ENCODE measurements at regions not wholly inside any gene's neighbourhood (a gene's known extent, or its start where the extent isn't known, plus 50 kb on each side); places are given as distances from the start of the nearest gene placed in this dataset.

- no peak overlapping the region for H2AFZ ChIP-seq (ENCODE audit: low read depth, low read length, poor library complexity, severe bottlenecking)
- DNase-seq (ENCODE audit: low read depth, low spot score) (no peak), ATAC-seq (no peak)
- H3K27ac ChIP-seq (ENCODE audit: low read depth, low read length), result no peak overlapping the region
- H3K4me3 ChIP-seq (replicated peaks in 1 of 2; ENCODE audit: low read depth in 1 of 2, low read length in 2 of 2), result no peak overlapping the region
- no peaks in the 10 kb centered on the region for H4K20me1 ChIP-seq (ENCODE audit: insufficient read depth)
- H3K9ac ChIP-seq (ENCODE audit: low read length), result no peak overlapping the region
- H3K9me3 ChIP-seq (ENCODE audit: control insufficient read depth in 1 of 2, insufficient read depth in 1 of 2, low read depth in 1 of 2, low read length in 2 of 2), result no peaks in the 10 kb centered on the region
- H3K4me2 ChIP-seq (ENCODE audit: low read length), result no peak overlapping the region
- no peaks in the 10 kb centered on the region for H3K27me3 ChIP-seq (ENCODE audit: insufficient read depth, low read length)
- H3K9me2 ChIP-seq (ENCODE audit: insufficient read depth), result no peaks in the 10 kb centered on the region
- CTCF ChIA-PET, result interaction anchor here (1.8 kb wide), 1 partner anchor 367 kb away, joined by 5 read pairs; no protein-coding TSS in a partner anchor
- TF ChIP-seq ATF3 (IDR thresholded peaks at IDR 0.05), result no peak
- TF ChIP-seq EZH2 (IDR thresholded peaks at IDR 0.05), result no peak
- TF ChIP-seq EGR1 (IDR thresholded peaks at IDR 0.05; ENCODE audit: low read depth), result no peak
- H3K79me2 ChIP-seq (ENCODE audit: insufficient read depth, low read length), result no peaks in the 10 kb centered on the region
- peaks cover 4 to 8% of the 10 kb centered on the region in 2 experiments; a peak in 3 of 4 replicates for H3K4me1 ChIP-seq (ENCODE audit: control insufficient read depth in 1 of 2, insufficient read depth in 2 of 2, low read length in 2 of 2)
- H3K36me3 ChIP-seq (ENCODE audit: control insufficient read depth in 1 of 2, insufficient read depth in 2 of 2, low read length in 2 of 2), result no peaks in the 10 kb centered on the region
- RAD21 ChIA-PET (ENCODE audit: low non-redundant PET in 1 of 2, low total read pairs in 2 of 2, uncharacterized antibody in 2 of 2, unreplicated experiment in 2 of 2), result no interaction called here
- POLR2A ChIA-PET, result no interaction called here
- intact Hi-C loops (cut with micrococcal nuclease), result no loop called here
- no TSS peak for BruUV-seq (replicated peaks)
Measured at GRCh38 chr13:110822669-110822945, 92.3 kb downstream of the ANKRD10 start.

- peaks cover 1 to 2% of the 10 kb centered on the region in 2 experiments; a peak in 2 of 4 replicates for H3K4me1 ChIP-seq (ENCODE audit: control insufficient read depth in 1 of 2, insufficient read depth in 2 of 2, low read length in 2 of 2)
- TF ChIP-seq POLR2A (IDR thresholded peaks at IDR 0.05; ENCODE audit: borderline replicate concordance, extremely low read depth, insufficient read depth, insufficient read length), result no peak
- TF ChIP-seq POLR2AphosphoS5 (IDR thresholded peaks at IDR 0.05; ENCODE audit: low read depth, low read length), result no peak
- no peak for TF ChIP-seq FOSL1 (IDR thresholded peaks at IDR 0.05; ENCODE audit: low read depth)
- TF ChIP-seq YY1 (IDR thresholded peaks at IDR 0.05; ENCODE audit: extremely low read depth, insufficient replicate concordance, low read depth, low read length), result no peak
- TF ChIP-seq TCF7L2 (IDR thresholded peaks at IDR 0.05; ENCODE audit: borderline replicate concordance, extremely low read depth, insufficient read depth, insufficient read length), result no peak
- TF ChIP-seq ATF3 (IDR thresholded peaks at IDR 0.05), result no peak
- TF ChIP-seq MAX (IDR thresholded peaks at IDR 0.05), result no peak
- no peak for TF ChIP-seq SRF (IDR thresholded peaks at IDR 0.05; ENCODE audit: low read depth)
- TF ChIP-seq EZH2phosphoT487 (IDR thresholded peaks at IDR 0.05; ENCODE audit: borderline replicate concordance), result no peak
- TF ChIP-seq ZFX (IDR thresholded peaks at IDR 0.05), result no peak
- ChIA-PET CTCF (no interaction called here), RAD21 (ENCODE audit: low non-redundant PET in 1 of 2, low total read pairs in 2 of 2, uncharacterized antibody in 2 of 2, unreplicated experiment in 2 of 2) (no interaction called here), POLR2A (no interaction called here)
- no peak overlapping the region for H3K4me2 ChIP-seq (ENCODE audit: low read length)
- H4K20me1 ChIP-seq (ENCODE audit: insufficient read depth), result no peaks in the 10 kb centered on the region
- H2AFZ ChIP-seq (ENCODE audit: low read depth, low read length, poor library complexity, severe bottlenecking), result no peak overlapping the region
- no TSS peak for BruUV-seq (replicated peaks)
- intact Hi-C loops (cut with micrococcal nuclease), result no loop called here
- no peak overlapping the region for H3K9ac ChIP-seq (ENCODE audit: low read length)
- ATAC-seq (no peak), DNase-seq (ENCODE audit: low read depth, low spot score) (no peak)
- no peaks in the 10 kb centered on the region for H3K9me2 ChIP-seq (ENCODE audit: insufficient read depth)
- H3K4me3 ChIP-seq (replicated peaks in 1 of 2; ENCODE audit: low read depth in 1 of 2, low read length in 2 of 2), result no peak overlapping the region
- no peaks in the 10 kb centered on the region for H3K79me2 ChIP-seq (ENCODE audit: insufficient read depth, low read length)
- H3K36me3 ChIP-seq (ENCODE audit: control insufficient read depth in 1 of 2, insufficient read depth in 2 of 2, low read length in 2 of 2), result no peaks in the 10 kb centered on the region
- H3K27ac ChIP-seq (ENCODE audit: low read depth, low read length), result no peak overlapping the region
- no peaks in the 10 kb centered on the region for H3K27me3 ChIP-seq (ENCODE audit: insufficient read depth, low read length)
- no peaks in the 10 kb centered on the region for H3K9me3 ChIP-seq (ENCODE audit: control insufficient read depth in 1 of 2, insufficient read depth in 1 of 2, low read depth in 1 of 2, low read length in 2 of 2)
Measured at GRCh38 chr13:110824702-110825300, 90.1 kb downstream of the ANKRD10 start.
